ENCODE measurements at regions not wholly inside any gene's neighbourhood (a gene's known extent, or its start where the extent isn't known, plus 50 kb on each side); places are given as distances from the start of the nearest gene placed in this dataset.
"Not testable (repeated sequence)": the region's sequence is repeated elsewhere in the genome, so short reads cannot be mapped to it uniquely, and the experiment has no call there.

DNA sequence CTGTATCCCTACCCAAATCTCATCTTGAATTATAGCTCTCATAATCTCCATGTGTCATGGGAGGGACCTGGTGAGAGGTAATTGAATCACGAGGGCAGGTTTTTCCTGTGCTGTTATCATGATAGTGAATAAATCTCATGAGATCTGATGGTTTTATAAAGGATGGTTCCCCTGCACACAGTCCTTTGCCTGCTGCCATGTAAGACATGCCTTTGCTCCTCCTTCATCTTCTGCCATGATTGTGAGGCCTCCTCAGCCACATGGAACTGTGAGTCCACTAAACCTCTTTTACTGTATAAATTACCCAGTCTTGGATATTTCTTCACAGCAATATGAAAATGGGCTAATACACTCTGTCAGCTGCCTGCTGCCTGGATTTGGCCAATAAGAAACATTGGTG is 133.8 kb upstream of the POU3F1 start:
- not testable (repeated sequence) for DNase-seq (ENCODE audit: low spot score)

DNA sequence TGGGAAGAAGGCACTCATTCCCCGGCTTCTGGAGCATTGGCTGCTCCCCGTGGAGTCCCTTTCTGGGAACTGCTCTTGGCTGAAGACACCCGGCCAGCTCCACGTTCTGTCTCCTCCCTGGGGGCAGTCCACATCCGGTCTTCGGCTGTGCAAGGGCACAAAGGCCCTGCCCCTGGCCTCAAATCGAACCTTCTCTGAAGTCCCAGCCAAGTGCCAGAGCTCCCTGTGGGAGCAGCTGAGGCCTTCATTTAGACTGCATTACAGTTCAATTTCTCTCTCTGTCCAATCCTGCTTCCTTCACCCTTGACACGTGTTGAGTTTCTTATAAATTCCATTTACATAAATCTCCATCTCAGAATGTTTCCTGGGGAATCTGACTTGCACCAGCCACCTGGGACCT is 132.9 kb upstream of the POU3F1 start:
- DNase-seq (ENCODE audit: low spot score): no peak

DNA sequence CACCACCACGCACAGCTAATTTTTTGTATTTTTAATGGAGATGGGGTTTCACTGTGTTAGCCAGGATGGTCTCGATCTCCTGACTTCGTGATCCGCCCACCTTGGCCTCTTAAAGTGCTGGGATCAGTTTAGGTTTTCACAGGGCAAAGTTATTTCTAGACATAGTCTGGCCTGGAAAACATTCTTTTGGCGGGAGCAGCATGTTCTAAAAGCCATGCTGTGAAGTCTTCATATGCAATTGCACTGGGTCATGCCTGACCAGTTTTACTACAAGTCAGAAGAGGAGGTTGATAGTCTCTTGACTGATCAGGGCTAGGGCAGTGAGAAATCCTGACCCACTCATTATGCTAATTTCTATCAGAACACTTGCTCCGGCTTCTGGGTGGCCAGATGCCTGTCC is 131.6 kb upstream of the POU3F1 start:
- no peak for DNase-seq (ENCODE audit: low spot score)

DNA sequence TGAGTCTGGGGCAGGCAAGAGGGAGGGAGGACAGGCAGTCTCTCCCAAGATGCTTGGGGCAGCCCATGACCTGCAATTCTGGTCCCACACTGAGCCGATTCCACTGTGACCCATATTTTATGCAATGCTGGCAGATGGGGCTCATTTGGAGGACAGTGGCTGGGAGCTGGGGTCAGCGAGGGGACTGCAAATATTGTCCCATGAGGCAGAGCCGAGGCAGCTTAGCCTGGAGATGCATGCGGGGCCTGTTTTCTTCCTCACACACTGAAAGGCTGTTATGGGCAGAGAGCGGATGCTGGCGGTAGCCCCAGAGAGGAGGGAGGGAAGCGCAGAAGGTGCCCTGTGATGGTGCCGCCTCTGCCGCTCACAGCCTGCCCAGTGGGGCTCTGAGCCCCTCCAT is 128.5 kb upstream of the POU3F1 start:
- no peak for DNase-seq (ENCODE audit: low spot score)

DNA sequence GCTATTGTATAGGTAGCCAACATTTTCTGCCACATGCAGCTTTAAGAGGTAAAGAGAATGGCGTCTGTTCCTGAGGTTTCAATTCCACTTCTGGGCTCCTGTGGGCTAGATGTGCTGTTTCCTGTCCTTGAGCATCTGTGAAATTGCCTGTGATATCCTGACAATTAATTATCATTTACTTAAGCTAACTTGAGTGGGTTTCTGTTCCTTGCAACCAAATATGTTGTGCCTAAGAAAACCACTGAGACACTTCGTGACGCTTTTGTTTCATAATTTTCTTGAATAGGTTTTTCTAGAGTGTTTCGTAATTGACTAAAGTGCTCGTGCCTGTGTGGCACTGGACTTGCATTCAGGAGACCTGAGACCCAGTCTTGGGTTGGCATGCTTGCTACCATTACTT is 127.3 kb upstream of the POU3F1 start:
- DNase-seq (ENCODE audit: low spot score): no peak

DNA sequence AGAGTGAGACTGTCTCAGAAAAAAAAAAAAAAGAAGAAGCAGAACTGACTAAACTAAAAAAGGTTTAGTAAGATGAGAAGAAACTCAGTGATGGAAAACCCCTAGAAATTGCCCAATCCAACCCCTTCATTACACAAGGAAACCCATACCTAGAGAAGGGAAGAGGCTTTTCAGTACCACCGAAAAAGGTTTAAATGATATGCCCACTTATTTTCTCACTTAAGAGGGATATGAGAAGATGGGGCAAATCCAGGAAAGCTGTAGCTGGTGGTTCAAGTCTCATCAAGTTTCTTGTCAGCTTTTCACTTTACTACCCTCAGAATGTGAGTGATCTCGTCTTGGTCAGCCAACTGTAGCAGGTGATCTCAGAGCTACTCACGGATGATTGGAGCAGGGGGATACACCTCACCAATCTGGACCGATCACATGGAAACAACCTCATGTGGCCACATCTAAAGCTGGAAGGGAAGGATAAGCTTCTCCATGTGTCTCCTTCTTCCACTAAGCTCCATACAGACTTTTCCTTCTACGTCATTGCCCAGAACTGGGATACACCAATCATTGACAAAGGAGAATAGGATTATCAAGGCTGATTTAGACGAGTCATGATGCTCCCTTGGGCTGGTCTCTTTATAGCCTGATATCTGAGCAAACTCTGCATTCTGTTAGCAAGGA is 126.7 kb upstream of the POU3F1 start:
- peak; percentile 25 for DNase-seq (ENCODE audit: low spot score)

DNA sequence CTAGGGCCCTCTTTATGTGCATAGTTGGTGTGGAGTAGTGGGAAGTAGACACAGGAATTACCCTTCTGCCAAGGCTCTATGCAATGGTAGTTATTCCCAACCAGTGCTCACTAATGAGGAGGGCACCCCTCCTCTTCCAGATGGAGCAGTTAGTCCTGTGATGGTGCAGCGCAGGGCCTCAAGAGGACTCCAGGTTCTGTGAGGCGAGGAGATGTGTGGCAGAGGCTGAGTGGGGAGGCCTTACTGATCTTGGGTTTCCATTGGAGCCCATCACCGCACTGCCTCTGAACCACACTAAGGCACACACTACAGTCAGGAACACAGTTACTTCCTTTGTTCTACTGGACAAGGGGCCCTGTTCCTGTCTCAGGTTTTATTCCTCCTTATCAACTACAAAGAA is 122.5 kb upstream of the POU3F1 start:
- DNase-seq (ENCODE audit: low spot score): no peak

DNA sequence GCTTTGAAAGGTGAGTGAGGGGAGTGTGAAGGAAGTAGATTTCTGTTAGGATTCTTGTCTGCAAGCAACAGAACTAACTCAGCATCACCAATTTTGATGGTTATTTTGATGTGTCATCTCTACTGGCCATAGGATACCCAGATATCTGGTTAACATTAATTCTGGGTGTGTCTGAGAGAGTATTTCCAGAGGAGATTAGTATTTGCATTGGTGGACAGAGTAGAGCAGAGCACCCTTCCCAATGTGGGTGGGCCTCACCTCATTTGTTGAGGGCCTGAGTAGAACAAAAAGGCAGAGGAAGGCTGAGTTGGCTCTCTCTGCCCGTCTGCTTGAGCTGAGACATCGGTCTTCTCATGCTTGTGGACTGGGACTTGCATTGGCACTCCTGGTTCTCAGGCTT is 121.8 kb upstream of the POU3F1 start:
- no peak for DNase-seq (ENCODE audit: low spot score)

DNA sequence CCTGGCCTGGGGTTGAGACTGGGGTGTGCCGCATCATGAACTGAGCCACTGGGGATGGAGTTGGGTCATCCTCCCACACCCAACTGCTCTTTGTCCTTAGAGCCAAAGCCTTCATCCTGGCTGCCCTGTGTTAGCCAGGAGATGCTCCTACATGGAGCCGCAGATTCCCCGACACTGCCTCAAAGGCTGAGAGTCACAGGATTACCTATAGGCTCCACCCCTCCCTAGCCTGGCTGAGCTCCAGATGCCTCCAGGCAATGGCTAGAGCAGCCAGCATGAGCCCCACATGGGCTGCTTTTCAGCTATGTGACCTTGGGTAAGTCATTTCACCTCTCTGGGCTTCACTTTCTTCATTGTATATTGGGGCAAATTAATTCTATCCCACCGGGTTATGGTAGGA is 119.9 kb upstream of the POU3F1 start:
- DNase-seq (ENCODE audit: low spot score): no peak

DNA sequence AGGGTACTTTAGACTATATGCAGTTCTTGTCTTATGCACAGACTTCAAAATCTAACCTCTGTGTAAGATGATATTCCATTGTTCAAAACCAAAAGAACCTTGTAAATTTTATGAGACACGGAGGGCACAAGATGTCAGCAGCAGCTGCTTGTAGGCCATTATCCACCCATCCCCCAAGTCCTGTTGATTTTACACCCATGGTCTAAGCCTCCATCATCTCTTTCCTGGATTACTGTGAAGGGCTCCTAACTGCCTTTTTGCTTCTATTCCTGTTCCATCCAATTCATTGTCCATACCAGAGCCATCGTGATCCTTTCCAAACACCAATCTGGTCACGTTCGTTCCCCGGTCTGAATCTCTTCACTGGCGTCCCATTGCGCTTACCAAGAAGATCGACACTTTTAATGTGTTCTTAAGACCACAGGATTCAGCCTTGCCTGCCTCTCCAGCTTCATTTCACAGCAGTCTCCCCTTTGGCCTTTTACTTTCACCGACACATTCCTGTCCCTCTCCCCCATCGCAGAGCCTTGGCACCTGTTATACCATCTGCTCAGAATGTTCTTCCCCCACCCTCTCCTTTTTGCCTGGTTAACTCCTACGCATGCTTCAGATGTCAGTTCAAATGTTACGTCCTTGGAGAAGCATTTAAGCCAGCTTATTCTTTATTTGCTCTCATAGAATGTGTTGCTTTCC is 107.3 kb upstream of the POU3F1 start:
- DNase-seq (ENCODE audit: low spot score): peak; percentile 61

DNA sequence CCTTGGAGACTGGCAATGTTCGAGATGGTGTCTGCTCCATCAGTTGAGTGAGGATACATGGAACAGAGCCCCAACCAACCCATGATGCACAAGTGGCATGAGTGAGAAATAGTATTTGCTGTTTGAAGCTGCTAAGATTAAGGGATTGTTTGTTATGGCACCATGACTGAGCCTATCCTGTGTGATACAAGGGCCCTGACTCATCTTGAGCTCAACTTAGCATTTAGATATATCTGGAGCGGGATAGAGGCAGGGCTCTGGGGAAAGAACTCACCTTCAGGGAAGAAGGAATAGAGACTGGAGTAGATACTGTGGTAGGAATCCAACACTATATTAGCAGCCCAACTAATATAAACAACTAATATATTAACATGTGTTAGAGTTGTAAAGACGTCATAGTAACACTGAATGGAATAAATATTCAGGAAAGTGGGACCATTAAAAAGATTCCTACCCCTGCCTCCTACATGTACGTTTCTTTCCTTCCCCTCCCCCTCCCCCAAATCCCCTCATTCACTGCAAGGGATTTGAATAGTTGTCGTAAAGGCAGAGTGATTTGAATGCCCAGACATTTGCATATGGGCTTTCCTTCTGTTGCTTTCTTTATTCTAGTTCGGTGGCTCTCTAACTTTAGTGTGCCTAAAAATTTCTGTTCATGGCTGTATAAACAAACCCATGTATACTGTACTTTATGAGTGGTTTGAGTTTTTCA is 106.6 kb upstream of the POU3F1 start:
- DNase-seq (ENCODE audit: low spot score): peak; percentile 67

DNA sequence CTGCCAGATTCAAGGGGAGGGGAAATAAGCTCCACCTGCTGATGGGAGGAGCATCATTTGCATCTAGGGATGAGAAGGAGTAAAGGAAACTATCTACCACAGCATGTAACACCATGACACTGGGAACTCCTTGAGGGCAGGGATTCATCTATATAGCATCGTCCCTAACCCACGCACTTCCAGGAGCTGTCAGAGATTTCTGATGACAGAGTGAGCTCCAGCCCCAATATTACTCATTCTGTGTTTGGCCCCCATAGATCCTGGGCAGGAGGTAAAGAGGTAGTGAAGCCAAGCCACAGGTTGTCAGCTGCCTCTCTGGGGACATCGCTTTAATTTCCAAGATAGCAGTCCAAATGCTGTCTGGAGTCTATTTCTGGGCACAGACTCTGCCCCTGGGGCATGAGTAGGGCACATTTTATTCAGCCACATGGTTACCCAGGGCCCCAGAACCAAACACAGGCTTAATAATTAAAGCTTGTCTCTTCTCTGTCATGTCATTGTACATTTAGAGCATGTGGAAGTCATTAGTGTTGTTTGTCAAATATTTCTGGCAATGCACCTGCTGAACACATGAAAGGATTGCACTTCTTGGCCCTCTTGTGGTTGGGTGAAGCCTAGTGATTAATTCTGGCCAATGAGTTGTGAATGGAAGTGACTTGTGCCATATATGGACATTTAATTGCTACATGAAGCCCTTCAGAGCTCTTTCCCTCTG is 105.9 kb upstream of the POU3F1 start:
- DNase-seq (ENCODE audit: low spot score): peak; percentile 95

DNA sequence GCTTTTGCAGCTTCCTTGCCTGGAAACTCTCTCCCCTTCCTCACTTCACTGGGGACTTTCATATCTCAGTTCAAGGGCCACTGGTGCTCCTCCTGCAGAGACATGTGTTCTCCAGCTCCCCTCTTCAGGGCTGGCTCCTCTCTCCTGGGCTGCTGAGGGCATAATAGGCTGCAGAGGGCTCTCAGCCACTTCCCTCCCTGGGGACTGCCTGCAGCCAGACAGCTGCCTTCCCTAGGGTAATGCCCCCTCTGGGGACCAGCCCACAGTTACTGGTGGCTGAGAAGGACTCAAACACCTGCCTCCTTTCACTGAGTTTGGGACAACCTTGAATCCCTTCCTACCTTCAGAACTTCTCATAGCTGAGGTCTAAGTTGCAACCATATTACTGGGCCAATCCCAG is 104.8 kb upstream of the POU3F1 start:
- DNase-seq (ENCODE audit: low spot score): peak; percentile 83

DNA sequence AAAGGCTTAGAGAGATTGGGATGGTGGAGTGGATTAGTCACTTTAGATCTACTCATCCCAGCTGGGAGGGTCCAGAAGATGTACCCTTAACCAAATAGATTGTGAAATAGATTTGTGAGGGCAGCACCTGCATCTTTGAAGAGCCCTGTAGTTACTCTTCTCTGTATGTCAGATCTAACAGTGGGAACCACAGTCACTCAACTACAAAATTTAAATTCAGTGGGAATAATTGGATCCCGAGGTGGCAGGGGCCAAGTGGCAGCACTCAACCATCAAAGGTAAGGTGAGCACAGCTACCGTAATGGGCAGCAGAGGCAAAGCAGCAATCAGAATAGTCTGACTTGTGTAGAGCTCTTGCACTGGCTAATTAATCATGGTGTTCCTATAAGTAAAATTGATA is 99.5 kb upstream of the POU3F1 start:
- DNase-seq (ENCODE audit: low spot score): not testable (repeated sequence)

DNA sequence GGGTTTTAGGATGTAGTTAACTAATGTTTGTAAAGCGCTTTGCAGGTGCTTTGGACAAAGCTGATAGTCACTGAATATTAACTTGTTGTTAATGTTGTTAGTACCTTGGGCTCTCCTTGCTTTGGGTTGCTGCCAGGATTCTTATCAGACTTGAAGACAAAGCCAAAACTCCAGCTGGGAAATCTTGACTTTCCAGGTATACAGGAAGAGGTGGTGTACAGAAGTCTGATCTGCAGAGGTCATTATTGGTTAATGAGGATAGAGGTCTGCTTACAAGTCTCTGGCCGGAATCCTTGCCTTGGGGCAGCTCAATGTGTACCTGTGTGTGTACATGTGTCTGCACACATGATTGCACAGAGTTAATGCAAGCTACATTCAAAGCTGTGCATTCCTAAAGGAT is 96.0 kb upstream of the POU3F1 start:
- DNase-seq (ENCODE audit: low spot score): no peak

DNA sequence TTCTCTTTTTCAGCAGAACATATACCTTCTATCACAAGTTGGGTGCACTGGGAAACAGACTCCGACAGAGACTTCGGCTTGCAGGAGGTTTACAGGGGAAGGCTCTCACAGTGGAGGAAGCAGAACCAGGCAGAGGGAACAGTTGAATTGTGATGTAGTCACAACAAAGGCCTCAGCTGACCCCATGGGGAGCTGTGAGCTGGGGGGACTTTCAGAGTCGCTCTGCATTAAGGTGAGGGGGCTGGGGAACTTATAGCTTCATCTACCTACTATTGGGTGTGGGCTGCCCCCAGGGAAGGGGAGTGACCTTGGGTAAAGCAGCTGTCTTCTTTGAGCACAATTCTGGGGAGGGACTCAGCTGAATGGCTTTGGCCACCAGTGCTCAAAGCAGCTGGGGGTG is 94.9 kb upstream of the POU3F1 start:
- DNase-seq (ENCODE audit: low spot score): no peak

DNA sequence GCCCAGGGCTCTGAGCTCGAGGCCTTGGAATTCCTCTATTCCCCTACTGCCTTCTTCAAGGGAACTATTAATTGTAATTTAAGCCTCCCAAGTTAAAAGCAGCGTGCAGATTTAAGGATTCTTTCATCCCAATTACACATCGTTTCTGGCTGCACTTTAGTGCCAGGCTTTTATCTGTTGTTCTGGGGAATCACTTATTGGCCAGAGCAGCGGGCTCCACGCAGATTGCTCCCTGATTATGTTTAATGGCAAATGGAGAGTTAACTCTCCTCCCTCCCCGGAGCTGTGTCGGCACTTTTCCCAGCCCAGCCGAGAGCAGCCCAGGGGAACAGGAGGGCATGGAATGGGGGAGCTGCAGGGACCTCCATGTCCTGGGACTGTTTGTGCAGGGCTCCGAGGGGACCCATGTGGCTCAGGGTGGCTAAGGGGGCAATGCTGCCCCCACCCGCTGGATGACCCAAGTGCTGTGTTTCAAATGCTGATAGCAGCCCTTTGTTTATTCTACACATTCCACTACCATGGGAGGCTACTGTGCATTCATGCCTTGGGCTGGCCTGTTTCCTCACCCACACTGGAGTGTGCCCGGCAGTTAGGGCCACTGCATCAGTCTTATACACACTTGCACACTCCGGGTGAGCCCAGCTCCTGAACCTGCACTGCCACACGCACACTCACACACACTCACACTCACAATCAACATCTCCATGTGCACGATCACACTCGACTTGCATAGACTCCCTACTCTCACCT is 93.3 kb upstream of the POU3F1 start:
- DNase-seq (ENCODE audit: low spot score): no peak

DNA sequence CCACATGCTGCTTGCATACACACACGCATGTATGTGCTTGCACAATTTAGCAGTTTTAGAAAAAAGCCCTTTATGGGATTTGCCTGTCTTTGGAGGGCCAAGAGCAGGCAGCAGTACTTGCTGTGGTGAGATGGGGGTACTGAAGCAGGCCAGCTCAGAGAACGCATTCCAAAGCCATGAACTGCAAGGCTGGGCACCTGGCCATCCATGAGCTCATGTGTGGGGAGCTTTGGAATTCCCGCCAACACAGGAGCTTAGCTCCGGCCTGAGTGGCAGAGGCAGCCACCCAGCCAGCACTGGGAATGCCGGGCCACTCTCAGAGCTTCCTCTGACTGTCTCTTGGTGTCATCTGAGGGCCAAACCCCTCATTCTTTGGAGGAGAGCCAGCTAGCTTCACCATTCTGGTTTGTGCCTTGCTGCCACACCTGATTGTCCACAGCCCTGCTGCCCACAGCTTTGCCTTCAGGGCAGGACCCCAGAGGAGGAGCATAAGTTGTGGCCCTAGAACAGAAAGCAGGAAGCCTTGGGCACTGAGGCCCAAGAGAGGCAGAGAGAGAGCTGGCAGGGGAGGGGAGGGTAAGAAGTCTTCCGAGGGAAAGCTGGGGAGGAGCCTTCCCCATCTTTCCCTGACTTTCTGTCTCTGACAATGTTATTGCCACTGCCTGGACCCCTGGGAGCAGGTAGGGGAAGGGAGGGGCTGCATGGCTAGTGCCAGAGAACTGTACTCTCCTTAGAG is 92.1 kb upstream of the POU3F1 start:
- peak; percentile 16 for DNase-seq (ENCODE audit: low spot score)

DNA sequence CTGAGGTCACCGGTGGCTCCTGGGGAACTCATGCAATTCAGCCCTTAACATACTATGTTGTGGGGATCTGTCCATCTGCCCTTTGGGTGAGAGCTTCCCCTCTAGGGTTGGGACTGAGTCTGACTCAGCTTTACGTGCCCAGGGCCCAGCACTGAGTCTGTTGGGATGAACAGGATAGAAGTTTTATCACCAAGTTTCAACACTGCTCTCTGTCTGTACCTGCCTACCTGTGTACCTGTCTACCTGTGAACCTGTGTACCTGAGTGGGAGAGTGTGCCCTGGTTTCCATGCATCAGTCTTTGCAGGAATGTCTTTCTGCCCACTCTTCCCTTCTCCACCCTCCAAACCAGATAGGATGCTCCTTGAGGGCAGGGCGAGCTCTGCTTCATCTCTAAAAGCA is 90.6 kb upstream of the POU3F1 start:
- no peak for DNase-seq (ENCODE audit: low spot score)

DNA sequence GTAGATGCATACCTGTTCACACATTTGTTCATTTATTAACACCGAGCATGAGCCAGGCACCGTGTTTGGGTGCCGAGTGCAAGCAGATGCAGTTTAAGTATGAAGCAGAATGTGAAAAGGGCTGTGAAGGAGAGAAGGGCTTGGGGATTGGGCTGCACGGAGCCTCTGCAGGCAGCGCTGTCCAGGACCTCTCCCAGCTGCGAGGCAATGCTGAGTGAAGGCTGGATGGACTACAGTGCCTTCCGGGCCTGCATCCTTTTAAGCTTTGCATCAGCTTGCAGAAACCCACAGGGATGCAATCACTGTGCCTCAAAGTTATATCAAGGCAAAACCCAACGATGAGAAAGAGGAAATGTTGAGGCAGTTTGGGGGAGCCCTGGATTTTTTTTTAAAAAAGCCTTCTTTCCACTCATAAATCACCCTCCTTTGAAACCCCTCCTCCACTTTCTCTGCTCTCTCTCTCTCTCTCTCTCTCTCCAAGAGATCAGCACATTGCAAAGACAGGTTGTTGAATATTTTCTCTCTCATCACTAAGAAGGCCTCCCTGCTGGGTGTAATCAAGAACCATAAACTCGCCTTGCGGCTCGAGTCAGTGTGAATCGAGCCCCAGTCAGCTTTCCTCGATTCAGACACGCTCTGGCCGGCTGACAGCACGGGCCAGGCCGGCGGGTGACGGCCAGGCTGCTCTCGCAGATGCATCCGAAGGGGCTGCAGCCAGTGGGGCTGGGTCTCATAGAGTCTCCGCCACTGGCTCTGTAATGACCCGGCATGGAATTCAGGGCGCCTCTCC is 89.2 kb upstream of the POU3F1 start:
- DNase-seq (ENCODE audit: low spot score): no peak
